Daoy (cell line): ENCODE measurements at regions not wholly inside any gene's neighbourhood (a gene's known extent, or its start where the extent isn't known, plus 50 kb on each side); places are given as distances from the start of the nearest gene placed in this dataset.

Experiments used
- DNase-seq: peaks from one replicate; pipeline ENCODE4 v3.0.0-alpha.2; 2015; ENCODE audit warnings: low read depth

GRCh38 chr14:101501858-101502615, 59.3 kb upstream of the DIO3 start:
- no peak for DNase-seq

- no peak for DNase-seq
Observed at GRCh38 chr14:101502761-101503392, 58.4 kb upstream of the DIO3 start.

- DNase-seq = no peak
Observed at GRCh38 chr14:101503431-101504095, 57.7 kb upstream of the DIO3 start.

- DNase-seq = no peak
Observed at GRCh38 chr14:101504096-101504948, 57.0 kb upstream of the DIO3 start.

GRCh38 chr14:101505236-101505970, 55.9 kb upstream of the DIO3 start:
- DNase-seq = no peak

GRCh38 chr14:101506211-101506925, 54.9 kb upstream of the DIO3 start:
- DNase-seq = no peak

GRCh38 chr14:101506926-101507835, 54.1 kb upstream of the DIO3 start:
- no peak for DNase-seq

- DNase-seq = no peak
Observed at GRCh38 chr14:101507836-101508150, 53.5 kb upstream of the DIO3 start.

GRCh38 chr14:101508196-101508947, 52.9 kb upstream of the DIO3 start:
- DNase-seq = no peak

GRCh38 chr14:101508948-101509729, 52.2 kb upstream of the DIO3 start:
- DNase-seq = no peak

- DNase-seq = no peak
Observed at GRCh38 chr14:101509730-101510371, 51.4 kb upstream of the DIO3 start.

- DNase-seq = no peak
Observed at GRCh38 chr14:101511199-101511598, 50.1 kb upstream of the DIO3 start.
